ENCODE measurements at regions not wholly inside any gene's neighbourhood (a gene's known extent, or its start where the extent isn't known, plus 50 kb on each side); places are given as distances from the start of the nearest gene placed in this dataset.

GRCh38 chr1:234924450-234925355 lies 203.9 kb downstream of the TOMM20 start:
- no TSS peak for BruUV-seq (replicated peaks)
- Histone ChIP-seq H3K9me3 (ENCODE audit: low read length) (0 out of 2 replicates have a peak, but pooled peaks cover 4% of the 10 kb centered on the region), H3K27ac (ENCODE audit: extremely low read length, insufficient read depth, low read length) (no peak overlapping the region), H4K20me1 (ENCODE audit: insufficient read depth, low read length) (no peaks in the 10 kb centered on the region), H3K36me3 (replicated peaks in 1 of 2; ENCODE audit: control insufficient read depth in 1 of 2, insufficient read depth in 2 of 2, low read length in 2 of 2) (no peaks in the 10 kb centered on the region), H3K79me2 (ENCODE audit: insufficient read depth, low read length) (no peaks in the 10 kb centered on the region), H3K4me2 (ENCODE audit: low read depth, low read length) (no peak overlapping the region), H3K9ac (ENCODE audit: insufficient read depth, low read depth, low read length) (no peak overlapping the region), H2AFZ (ENCODE audit: low read length) (no peak overlapping the region), H3K27me3 (ENCODE audit: control insufficient read depth in 1 of 2, insufficient read depth in 2 of 2, low read length in 2 of 2) (no peaks in the 10 kb centered on the region), H3K4me1 (ENCODE audit: insufficient read depth, low read length) (peaks cover 44% of the 10 kb centered on the region), H3K4me3 (replicated peaks in 1 of 3; ENCODE audit: insufficient read depth in 1 of 3, low read depth in 2 of 3, low read length in 3 of 3) (no peak overlapping the region)
- no peak for FAIRE-seq
- ATAC-seq = no peak
- intact Hi-C loops (cut with micrococcal nuclease; ENCODE audit: unreplicated experiment) = loop anchor here (5.0 kb wide), 1 partner anchor 33 kb away; no protein-coding TSS in a partner anchor
- no peak for DNase-seq (ENCODE audit: low spot score)
- in situ Hi-C loops (cut with HindIII; ENCODE audit: extremely low pct_ligation_motif_present, low pct_unique_long_range_greater_than_20kb) = no loop called here
- TF ChIP-seq, protein P1, sequence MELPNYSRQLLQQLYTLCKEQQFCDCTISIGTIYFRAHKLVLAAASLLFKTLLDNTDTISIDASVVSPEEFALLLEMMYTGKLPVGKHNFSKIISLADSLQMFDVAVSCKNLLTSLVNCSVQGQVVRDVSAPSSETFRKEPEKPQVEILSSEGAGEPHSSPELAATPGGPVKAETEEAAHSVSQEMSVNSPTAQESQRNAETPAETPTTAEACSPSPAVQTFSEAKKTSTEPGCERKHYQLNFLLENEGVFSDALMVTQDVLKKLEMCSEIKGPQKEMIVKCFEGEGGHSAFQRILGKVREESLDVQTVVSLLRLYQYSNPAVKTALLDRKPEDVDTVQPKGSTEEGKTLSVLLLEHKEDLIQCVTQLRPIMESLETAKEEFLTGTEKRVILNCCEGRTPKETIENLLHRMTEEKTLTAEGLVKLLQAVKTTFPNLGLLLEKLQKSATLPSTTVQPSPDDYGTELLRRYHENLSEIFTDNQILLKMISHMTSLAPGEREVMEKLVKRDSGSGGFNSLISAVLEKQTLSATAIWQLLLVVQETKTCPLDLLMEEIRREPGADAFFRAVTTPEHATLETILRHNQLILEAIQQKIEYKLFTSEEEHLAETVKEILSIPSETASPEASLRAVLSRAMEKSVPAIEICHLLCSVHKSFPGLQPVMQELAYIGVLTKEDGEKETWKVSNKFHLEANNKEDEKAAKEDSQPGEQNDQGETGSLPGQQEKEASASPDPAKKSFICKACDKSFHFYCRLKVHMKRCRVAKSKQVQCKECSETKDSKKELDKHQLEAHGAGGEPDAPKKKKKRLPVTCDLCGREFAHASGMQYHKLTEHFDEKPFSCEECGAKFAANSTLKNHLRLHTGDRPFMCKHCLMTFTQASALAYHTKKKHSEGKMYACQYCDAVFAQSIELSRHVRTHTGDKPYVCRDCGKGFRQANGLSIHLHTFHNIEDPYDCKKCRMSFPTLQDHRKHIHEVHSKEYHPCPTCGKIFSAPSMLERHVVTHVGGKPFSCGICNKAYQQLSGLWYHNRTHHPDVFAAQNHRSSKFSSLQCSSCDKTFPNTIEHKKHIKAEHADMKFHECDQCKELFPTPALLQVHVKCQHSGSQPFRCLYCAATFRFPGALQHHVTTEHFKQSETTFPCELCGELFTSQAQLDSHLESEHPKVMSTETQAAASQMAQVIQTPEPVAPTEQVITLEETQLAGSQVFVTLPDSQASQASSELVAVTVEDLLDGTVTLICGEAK (IDR thresholded peaks at IDR 0.05) = peak; percentile 60
- TF ChIP-seq, protein P1 (CRISPR knock-in tag; IDR thresholded peaks at IDR 0.05) = peak; percentile 98
- no peak for TF ChIP-seq MED13 (CRISPR knock-in tag; IDR thresholded peaks at IDR 0.05)
- no peak for TF ChIP-seq CBX1 (IDR thresholded peaks at IDR 0.05; ENCODE audit: low read depth)
- ChIA-PET CTCF (ENCODE audit: low intra/inter-chr PET ratio, low total read pairs) (no interaction called here), POLR2A (interaction anchor here (1.0 to 3.2 kb wide), 6 partner anchors 33 to 324 kb away, joined by 3 to 25 read pairs (median 6); no protein-coding TSS in a partner anchor)
- WGBS (ENCODE audit: low lambda C conversion rate) = 88% methylated on average over 17 of the region's 17 CpGs
